Hematopoietic multipotent progenitor cell treated with erythropoietin and hydrocortisone succinate and interleukin-3 and kit ligand, for 6 days (in vitro differentiated cells): ENCODE measurements at regions not wholly inside any gene's neighbourhood (a gene's known extent, or its start where the extent isn't known, plus 50 kb on each side); places are given as distances from the start of the nearest gene placed in this dataset.
"Not testable (repeated sequence)": the region's sequence is repeated elsewhere in the genome, so short reads cannot be mapped to it uniquely, and the experiment has no call there.

Experiments used
- DNase-seq: peaks from one replicate; pipeline ENCODE4 v3.0.0-alpha.2; 2015

DNA sequence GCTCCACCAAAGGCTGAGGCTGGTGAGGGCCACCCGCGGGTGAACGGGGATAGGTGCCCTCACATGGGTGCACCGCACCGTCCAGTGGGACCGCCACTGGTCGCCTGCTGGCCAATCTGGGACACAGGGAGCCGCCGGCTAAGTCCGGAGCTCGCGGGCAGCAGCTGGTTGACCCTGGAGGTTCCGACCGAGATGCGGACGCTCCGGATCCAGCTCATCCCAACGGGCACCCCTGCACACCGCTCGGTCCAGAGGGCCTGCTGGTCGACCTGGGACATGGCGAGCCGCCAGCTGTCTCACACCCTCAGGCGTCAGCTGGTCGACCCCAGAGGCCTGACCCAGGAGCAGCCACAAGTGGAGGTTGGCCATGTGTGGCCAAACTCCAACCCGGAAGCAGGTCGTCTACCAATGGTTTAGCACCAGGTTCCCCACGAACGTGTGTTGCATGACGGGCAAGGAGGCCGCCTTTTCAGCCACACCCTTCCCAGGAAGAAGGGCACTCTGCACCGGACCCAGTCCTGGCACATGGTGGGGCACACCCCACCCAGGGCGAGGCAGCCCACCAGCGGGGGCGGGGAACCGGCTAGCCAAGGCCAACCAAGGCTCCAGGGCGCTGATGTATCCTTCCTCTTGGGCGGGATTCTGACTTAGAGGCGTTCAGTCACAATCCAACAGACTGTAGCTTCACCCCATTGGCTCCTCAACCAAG lies 746.0 kb upstream of the DEFB115 start:
- no peak for DNase-seq

- DNase-seq, result no peak
Observed at GRCh38 chr20:30513050-30513628, 744.3 kb upstream of the DEFB115 start.

DNA sequence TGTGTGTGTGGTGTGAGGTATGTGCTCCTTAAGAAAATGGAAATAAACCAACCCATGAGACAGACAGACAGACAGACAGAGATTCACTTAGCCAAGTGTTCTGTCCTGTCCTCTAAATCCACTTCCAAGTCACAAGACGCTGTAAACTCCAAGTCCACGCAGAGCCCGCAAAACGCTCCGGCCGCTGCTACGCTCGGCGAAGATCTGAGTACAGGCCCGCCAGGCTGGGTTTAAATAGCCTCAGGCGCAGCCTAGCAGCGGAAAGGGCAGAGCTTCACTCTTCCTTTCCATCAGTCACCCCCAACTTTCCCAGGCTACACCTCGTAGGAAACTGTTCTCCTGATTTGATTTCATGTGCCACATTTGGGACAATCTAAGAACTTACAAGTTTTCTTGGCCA lies 741.5 kb upstream of the DEFB115 start:
- not testable (repeated sequence) for DNase-seq

- not testable (repeated sequence) for DNase-seq
Observed at GRCh38 chr20:30518906-30519305, 738.6 kb upstream of the DEFB115 start.

GRCh38 chr20:30521686-30522415 lies 735.6 kb upstream of the DEFB115 start:
- DNase-seq, result not testable (repeated sequence)

GRCh38 chr20:30524155-30524554 lies 733.3 kb upstream of the DEFB115 start:
- not testable (repeated sequence) for DNase-seq

DNA sequence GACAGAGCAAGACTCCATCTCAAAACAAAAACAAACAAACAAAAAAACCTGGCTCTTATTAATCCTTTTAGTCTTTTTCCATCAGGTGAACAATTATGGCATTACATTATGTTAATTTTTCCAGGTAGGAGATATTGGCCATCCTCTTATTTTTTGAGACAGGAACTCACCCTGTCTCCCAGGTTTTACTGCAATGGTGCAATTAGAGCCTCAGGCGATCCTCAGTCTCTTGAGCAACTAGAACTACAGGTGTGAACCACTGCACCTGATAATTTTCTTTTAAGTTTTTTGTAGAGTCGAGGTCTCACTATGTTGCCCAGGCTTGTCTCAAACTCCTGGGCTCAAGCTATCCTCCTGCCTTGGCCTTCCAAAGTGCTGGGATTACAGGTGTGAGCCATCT lies 732.7 kb upstream of the DEFB115 start:
- not testable (repeated sequence) for DNase-seq

DNA sequence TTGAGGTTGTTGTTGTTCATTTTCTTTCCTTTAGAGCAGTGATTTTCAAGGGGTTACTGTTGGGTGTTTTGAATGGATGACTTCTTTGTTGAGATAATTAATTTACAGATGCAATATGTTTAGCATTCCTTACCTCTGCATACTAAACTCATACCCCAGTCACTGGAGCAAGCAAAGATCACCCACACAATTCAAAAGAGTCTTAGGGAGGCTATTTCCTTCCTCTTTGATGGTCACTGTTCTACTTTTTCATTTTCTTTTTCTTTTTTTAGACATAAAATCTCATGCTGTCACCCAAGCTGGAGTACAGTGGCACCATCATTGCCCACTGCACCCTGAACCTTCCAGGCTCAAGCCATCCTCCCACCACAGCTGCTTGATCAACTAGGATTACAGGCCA lies 723.8 kb upstream of the DEFB115 start:
- DNase-seq, result not testable (repeated sequence)

- DNase-seq, result peak; percentile 9
Observed at GRCh38 chr20:30537459-30537858, 720.0 kb upstream of the DEFB115 start.

DNA sequence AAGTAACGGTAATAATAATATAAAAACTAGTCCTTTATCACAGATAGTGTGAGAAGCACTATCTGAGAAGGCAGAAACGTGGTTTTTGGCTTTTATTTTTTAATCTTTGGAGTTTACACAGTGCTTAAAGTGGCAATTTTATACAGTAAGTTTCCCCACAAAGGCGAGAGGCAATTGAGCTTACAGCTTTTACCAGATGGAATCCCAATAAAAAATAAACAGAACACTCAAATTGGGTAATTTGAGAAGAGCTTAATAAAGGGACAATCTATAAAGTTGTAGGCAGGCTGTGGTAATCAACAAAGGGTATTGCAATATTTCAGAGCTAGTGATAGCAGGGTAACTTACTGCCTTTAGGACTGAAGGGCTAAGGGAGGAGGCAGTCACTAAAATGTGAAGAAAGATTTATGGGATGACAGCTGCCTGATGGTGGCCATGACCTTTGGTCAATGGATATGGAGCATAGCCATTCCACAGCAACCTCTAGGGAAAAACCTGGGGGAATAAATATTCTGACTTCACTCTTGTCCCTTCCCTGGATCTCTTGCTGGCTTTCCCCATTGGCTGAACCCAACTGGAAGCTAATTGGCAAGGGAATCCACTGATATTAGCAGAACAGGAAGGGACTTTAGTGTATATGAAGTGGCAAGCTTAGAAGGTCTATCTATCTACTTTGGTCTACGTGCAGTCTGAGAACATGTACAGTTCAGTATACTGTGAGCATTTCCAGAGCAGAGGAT lies 717.0 kb upstream of the DEFB115 start:
- not testable (repeated sequence) for DNase-seq

- DNase-seq, result not testable (repeated sequence)
Observed at GRCh38 chr20:30551236-30551635, 706.2 kb upstream of the DEFB115 start.

- not testable (repeated sequence) for DNase-seq
Observed at GRCh38 chr20:30556797-30557196, 700.7 kb upstream of the DEFB115 start.

DNA sequence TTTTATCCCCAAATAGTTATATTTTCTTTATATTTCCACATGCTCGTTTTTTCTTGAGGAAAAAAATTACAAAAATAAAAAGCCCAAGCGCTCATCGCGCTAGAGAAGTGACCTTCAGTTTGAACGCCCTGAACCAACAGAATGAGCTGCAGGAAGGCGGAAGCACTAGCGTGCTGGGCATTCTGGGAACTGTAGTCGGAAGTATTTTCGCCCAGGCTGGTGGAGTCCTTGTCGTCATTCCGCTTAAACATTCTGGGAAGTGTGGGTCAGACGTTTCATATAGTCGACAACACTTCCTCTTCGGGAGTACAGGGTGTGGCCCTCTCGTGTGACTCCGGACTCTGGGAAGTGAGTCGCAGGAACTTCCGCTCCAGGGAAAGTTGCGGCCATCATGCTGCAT lies 692.4 kb upstream of the DEFB115 start:
- DNase-seq, result not testable (repeated sequence)

- not testable (repeated sequence) for DNase-seq
Observed at GRCh38 chr20:30569867-30570266, 687.6 kb upstream of the DEFB115 start.

- DNase-seq, result not testable (repeated sequence)
Observed at GRCh38 chr20:30570622-30571021, 686.8 kb upstream of the DEFB115 start.

- DNase-seq, result not testable (repeated sequence)
Observed at GRCh38 chr20:30574337-30574736, 683.1 kb upstream of the DEFB115 start.

GRCh38 chr20:30579069-30579468 lies 678.4 kb upstream of the DEFB115 start:
- DNase-seq, result not testable (repeated sequence)

DNA sequence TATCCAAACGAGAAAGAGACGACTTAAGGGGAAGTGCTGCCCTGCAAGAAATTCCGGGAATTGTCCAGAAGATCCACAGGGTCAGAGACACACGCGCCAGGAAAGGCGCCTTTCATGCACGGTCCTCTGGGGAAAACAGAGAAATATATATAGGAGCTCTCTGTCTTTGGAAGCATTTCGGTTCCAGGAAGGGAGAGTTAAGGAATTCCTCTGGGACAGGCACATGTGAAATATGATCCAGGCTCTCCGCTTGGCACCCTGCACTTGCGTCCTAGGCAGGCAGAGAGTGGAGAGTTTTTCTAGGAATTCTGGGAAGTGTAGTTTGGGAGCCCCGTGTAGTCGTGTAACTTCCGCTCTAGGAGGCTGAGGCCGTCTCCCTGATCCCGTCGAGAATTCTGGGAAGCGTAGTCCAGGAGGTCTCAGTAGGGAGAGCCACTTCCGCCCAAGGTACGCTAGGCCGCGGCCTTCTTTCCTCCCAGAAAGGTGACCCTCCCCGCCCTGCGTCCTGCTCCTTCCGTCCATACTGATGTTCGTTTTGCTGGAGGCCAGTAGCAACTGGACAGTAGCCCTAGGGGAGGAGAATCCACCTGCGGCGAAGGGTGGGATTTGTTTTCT lies 677.5 kb upstream of the DEFB115 start:
- DNase-seq, result peak; percentile 1

DNA sequence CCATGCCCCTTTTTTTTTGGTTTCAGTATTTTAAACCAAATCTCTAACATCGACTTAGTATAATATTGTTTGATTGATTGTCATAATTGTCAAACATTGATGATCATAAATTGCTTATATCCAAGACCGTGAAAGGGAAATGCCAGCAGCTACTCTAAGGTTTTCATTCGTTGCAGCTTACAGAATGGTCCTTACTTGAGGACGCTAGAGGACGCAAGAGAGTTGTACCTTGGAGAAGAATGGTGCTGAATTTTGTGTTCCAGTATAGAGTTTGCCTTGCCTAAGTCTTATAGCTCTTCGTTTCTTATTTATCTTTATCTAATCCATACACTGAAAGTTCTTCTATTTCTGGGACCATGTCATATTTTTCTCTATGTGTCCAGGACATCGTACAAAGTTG lies 675.6 kb upstream of the DEFB115 start:
- peak; percentile 2 for DNase-seq

DNA sequence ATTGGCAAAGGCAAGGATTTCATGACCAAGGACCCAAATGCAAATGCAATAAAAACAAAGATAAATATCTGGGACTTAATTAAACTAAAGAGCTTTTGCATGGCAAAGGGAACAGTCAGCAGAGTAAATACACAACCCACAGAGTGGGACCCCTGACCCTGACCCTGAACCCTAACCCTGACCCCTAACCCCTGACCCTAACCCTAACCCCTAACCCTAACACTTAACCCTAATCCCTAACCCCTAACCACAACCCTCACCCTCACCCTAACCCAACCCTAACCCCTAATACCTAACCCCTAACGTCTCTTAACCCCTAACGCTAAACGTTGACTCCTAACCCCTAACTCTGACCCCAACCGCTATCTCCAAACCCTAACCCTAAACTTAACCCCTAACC lies 673.1 kb upstream of the DEFB115 start:
- not testable (repeated sequence) for DNase-seq

- not testable (repeated sequence) for DNase-seq
Observed at GRCh38 chr20:30585244-30585796, 672.1 kb upstream of the DEFB115 start.

- not testable (repeated sequence) for DNase-seq
Observed at GRCh38 chr20:30586178-30586577, 671.3 kb upstream of the DEFB115 start.
